Hindlimb muscle (tissue), 1 donor: ENCODE measurements at regions not wholly inside any gene's neighbourhood (a gene's known extent, or its start where the extent isn't known, plus 50 kb on each side); places are given as distances from the start of the nearest gene placed in this dataset.

ENCODE experiments used
- DNase-seq: peaks from one replicate; pipeline ENCODE4 v3.0.0-alpha.2; 2013

DNA sequence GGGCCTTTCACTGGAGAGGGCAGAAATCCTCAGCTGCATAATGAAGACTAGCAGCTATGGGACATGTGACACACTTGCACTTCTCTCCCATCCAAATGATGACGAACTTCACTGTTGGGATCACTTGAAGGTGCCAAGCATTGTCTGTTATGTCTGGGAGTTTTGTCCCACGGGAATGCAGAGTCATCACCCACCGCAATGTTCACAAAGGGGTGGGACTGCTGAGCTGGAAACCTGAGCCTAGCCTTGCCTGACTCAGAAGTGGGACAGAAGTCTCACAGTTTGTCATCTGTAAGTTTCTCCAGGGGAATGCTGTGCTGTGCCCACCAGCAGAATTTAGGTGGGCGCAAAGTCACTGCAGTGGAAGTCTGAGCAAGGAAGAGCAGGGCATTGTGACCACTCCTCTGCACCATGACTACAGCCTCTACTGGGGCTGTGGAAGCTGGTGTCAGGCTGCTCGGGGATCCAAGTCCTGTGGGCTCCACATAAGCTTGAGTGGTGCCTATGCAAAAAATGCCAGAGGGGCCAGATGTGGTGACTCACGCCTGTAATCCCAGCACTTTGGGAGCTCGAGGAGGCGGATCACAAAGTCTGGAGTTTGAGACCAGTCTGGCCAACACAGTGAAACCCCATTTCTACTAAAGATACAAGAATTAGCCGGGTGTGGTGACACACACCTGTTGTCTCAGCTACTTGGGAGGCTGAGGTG is 472.0 kb upstream of the CNTNAP2 start:
- no peak for DNase-seq

DNA sequence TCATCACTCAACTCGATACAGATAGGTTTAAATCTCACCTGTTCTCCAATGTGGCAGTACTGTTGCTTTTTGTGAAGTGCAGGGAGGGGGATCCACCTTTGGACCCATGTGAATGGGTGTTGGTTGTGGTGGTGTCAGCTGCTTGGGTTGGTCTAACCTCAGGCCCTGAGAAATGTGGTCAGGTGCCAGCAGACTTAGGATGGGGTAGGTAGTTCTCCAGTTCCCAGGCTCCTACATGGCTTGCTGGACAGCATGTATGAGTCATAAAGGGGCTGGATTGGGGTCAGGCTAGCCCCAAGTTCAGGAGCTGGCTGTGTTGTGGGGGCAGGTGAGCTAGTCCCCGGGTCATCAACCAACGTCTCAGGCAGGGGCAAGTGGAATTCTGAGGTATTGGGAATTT is 472.6 kb upstream of the CNTNAP2 start:
- DNase-seq: no peak

DNA sequence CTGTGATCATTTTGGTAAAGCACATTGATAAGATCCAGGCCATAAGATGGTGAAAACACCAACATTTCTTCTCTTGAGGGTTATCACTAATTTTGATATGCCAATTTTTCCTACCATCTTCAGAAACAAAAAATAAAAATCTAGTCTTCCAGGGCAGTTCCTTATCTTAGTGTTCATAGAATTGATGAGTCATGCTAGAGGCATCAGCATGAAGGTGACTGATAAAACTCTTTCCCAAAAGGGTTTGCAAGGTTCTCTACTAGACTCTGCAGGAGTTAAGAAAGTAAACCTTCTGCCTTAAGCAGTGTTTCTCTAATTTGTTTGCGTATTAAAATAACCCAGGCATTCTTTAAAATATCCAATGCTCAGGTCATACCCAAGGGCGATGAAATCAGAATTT is 483.1 kb upstream of the CNTNAP2 start:
- no peak for DNase-seq

DNA sequence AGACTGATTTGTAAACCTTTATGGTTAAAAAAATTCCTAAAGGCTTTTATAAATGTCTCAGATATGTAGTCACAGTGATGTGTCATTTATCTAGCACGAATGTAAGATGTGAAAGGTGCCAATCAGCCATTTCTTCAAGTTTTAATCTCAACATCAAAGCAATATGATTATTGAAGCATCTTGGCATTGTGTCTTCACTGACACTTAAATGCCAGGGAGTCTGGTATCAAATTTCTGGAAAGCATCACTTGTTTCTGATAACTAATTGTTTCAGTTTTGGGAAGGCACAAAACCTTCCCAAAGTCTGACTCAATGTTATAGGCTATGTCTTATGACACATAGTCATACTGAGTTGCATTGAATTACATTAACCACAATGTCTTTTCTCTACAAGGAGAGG is 492.0 kb upstream of the CNTNAP2 start:
- DNase-seq: no peak

DNA sequence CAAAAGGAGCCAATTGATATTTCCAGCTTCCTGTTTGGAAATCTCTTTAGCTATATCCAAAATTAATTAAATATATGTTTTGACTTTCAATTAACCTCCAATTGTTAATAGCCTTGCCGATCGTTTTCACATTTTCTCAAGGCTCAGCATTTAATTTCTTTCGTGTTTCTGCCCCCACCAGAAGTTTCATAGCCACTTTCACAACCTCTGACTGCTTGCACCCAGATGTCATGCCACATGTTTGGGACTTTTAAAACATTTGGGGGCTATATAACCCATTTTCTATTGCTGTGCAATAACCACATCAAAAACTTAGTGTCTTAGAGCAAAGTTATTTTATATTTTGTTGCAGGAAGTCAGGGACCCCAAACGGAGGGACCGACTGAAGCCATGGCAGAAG is 510.6 kb upstream of the CNTNAP2 start:
- DNase-seq: no peak

DNA sequence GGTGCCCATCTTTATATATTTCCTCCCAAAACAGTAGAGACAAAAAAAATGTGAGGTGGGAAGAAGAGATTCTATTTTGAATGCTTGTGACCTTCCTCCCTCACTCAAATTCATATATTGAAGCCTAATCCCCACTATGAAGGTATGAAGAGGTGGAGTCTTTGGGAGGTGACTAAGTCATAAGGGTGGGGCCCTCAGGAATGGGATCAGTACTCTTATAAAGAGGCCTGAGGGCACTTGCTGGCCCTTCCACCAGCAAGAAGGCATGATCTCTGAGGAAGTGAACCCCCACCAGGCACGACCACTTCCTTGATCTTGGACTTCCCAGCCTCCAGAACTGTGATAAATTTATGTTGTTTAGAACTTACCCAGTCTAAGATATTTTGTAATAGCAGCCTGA is 517.2 kb upstream of the CNTNAP2 start:
- DNase-seq: no peak

DNA sequence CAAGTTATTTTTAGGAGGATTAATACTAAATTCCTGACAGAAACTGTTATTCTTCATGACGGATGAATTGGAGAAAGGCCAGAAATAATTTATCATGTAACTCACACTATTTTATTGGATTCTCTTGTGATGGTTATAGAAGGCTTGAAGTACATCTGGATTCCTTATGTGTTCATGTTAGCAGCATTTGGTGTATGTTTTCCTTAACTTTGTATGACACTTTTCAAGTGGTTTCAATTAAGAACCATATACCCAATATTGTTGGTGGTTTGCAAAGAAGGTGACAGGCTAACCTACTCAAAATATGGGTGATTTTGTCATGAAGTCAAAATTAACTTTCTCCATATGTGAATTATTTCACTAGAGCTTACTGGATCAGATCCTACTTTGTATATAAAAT is 532.2 kb upstream of the CNTNAP2 start:
- no peak for DNase-seq

DNA sequence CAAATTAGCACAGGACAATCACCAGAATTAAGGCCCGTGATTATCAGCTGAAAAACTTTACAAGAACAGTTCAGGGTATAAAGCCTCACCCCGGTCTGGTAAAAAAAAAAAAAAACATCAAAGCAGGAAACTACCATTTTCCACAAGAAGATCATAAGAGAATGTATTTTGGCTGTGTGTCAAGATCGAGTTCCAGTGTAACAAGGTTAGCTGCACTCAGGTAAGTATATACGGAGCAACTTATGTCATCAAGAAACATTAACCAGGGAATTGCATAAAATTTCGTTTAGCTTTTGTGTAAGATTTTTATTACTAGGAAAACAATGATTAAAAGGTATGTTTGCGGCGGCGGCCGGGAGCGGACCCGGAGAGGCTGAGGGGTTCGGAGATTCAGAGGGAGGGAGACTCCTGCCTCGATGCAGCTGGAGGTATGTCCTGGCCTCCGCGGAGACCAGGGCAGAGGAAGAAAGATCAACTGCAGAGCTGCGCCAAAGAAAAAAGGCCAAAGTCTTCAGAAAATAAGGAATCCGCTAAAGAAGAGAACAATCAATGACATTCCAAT is 533.8 kb upstream of the CNTNAP2 start:
- DNase-seq: no peak

DNA sequence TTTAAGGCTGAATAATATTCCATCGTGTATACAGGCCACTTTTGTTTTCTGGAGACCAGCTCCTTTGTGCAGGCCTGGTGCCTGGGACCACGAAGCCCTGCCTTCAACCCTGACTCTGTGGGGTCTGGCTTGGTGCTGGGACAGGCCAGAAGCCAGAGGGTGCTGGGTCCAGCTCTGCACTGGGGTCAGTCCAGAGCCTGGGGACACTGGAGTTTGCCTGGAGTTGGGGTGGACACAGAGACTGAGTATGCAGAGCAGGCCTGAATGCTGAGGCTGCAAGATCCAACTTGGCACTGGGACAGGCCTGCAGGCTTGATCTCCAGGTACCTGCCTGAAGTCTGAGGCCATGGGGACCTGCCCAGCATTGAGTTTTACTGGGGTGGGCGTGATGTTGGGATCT is 558.8 kb upstream of the CNTNAP2 start:
- DNase-seq: no peak

DNA sequence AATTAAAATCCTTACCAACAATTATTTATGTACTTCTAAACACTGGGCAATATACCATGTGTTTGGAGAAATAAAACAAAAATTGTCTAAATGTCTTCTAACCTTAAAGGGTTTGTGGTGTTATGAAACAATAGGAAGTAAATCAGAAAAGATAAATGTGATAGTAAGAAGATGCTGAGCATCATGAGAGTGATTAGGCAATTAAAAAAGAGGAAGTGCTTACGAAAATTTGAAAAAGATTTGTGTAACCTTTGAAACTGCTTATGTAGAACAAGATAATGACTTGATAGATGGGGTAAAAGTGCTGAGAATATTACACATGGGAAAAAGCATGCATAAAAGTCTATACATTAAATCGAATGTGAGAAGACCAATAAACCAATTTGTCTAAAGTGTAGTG is 573.4 kb upstream of the CNTNAP2 start:
- DNase-seq: no peak

DNA sequence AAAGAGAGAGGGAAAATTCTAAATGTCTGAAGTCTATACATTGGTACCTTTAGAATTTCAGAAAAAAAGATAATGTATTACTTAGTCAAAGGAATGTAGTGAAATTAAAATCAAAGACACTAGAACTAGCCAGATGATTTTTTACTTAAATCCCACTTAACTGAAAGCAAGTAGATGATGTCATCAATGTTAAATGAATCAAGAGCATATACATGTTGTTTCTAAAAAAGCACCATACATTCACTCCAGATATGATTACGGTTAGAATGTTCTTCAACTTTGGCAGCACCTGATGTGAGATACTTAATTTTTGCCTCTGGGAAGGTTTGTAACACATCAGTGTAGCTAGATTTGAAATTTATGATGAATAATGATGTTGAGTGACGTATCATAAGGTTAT is 576.7 kb upstream of the CNTNAP2 start:
- DNase-seq: no peak

DNA sequence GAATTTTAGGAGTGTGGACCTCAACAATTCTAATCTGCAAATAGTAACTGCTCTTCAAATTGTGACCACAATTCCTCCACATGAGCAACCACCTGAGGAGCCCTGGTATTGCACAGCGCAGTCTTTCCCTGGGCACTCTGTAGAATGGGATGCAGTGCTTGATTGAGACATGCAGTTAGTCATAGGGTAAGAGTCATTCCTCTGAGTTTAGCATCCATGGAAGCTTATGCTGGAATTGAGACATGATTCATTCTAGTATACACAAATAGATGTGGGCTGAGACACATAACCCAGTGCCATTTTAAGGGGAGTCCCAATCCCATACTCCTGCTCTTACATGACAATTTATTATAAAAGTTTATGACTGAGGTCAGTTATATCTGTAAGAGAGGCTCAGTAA is 582.3 kb upstream of the CNTNAP2 start:
- no peak for DNase-seq

DNA sequence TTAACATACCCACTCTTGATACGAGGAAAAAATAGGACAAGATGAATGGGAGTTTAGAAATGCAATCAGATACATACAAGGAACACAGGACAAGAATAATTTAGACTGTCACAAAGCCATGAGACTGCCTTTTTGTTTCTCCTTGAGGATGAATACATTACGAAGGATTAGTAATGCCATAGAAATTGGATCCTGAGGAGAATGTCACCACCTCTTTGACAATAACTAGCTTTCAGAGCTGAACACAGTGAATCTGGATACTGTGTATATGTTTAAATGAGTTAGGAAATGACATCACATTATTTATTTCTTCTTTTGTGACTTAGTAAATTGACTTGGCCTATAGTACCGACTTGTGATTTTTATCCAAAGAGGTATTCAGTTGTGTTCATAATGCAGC is 596.3 kb upstream of the CNTNAP2 start:
- no peak for DNase-seq

DNA sequence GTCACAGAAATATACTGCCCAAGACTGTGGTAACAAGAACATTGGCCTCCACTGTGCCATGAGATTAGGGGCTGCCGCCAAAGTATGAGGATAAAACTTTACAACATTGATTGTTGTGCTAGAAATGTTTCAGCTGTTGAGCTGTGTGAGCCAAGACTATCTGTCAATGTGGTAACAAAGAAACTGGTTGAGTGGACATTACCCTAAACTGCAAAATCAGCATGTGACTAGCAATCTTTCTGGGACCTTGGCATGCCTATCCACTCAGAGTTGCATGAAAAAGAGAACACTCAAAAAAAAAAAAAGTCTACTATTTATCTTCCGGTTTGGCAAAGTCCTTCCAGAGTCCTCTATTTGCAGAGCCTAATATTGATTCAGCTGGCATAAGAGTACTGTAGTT is 605.6 kb upstream of the CNTNAP2 start:
- no peak for DNase-seq

DNA sequence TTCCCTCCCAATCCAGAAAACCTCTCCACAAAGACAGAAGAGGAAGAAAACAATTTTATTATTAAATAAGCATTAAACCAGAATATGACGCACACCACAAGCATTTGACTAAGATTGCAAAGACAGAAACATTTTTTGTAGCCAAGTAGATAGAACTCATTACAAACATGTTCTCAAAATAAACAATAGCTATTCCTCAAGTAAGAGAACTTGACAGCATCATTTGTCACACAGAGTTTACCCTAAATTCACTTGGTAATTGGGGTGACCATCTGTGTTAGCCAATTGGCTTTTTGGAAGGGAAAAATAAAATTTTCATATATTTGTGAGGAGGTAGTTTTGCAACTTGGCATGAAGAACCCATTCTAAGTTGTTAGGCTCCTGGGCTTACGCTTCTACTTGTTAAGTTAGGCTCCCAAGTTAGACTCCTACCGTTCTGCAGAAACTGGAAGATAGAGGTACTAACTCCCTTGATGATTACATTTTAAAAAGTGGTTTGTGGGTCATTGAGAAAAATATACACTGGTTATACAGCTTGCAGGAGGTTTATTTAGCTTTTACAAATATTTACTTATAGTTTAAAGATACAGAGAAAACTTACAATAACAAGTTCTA is 618.6 kb upstream of the CNTNAP2 start:
- no peak for DNase-seq

DNA sequence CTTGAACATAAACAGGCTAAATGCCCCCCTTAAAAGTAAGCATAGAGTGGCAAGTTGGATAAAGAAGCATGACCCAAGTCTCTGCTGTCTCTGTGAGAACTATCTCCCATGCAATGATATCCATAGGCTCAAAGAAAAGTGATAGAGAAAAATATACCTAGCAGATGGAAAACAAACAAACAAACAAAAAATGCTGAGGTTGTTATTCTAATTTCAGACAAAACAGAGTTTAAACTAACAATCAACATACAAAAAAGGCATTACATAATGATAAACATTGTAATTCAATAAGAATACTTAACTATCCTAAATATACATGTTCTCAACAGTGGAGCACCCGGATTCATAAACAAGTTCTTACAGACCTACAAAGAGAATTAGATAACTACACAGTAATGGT is 626.2 kb upstream of the CNTNAP2 start:
- DNase-seq: no peak

DNA sequence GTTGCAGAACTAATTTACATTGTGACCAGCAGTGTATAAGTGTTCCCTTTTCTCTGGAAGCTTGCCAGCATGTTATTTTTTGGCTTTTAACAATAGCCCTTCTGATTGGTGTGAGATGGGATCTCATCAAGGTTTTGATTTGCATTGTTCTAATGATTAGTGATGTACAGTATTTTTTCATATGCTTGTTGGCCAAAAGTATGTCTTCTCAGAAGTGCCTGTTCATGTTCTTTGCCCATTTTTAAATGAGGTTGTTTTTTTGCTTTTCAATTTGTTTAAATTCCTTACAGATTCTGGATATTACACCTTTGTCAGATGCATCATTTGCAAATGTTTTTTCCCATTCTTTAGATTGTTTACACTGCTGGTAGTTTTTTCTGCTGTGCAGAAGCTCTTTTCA is 627.0 kb upstream of the CNTNAP2 start:
- DNase-seq: no peak

DNA sequence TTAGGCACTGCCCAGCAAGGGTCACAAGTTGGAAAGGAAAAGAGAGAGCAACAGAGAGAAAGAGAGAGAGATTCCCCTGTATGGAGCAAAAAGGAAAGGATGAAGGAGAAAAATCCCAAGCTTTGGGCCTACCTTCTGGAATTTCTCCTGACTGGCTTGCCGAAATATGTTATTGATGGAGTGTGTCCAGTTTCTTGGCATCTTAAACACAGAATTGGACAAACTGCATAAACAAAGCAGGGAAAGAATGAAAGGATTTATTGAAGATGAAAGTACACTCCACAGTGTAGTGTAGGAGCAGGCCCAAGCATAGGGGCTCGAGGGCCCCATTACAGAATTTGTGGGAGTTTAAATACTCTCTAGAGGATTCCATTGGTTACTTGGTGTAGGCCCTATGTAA is 627.8 kb upstream of the CNTNAP2 start:
- no peak for DNase-seq

DNA sequence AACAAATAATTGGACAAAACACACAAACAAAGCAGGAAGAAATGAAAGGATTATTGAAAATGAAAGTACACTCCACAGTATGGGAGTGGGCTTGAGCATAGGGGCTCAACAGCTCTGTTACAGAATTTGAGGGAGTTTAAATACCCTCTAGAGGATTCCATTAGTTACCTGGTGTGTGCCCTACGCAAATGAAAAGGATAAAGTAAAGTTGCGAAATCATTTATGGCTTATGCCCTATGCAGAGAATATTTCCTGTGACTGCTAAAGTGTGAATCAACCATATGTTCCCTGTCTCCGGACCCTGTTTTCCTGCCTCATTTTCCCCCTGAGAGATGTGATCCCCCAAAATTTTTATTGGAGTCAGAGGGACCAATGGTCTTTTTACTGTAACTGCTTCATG is 634.6 kb upstream of the CNTNAP2 start:
- no peak for DNase-seq

DNA sequence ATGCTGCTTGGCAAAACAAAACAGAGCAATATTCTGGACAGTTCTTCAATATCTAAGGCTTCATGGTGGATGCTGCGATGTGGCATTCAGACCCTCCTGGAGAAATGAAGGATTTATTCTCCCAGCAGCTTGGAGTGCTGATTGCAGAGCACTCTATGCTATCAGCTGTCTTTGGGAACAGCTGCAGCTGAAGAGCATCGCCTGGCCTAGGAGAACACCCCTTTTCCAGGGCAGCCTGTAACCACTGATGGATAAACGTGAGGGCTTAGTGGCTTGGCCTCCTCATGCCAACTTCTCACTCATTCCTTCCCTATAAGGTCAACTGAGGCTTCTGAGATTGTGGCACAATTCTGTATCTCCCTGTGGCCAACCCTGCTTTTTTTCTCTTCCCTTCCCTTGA is 638.1 kb upstream of the CNTNAP2 start:
- no peak for DNase-seq

DNA sequence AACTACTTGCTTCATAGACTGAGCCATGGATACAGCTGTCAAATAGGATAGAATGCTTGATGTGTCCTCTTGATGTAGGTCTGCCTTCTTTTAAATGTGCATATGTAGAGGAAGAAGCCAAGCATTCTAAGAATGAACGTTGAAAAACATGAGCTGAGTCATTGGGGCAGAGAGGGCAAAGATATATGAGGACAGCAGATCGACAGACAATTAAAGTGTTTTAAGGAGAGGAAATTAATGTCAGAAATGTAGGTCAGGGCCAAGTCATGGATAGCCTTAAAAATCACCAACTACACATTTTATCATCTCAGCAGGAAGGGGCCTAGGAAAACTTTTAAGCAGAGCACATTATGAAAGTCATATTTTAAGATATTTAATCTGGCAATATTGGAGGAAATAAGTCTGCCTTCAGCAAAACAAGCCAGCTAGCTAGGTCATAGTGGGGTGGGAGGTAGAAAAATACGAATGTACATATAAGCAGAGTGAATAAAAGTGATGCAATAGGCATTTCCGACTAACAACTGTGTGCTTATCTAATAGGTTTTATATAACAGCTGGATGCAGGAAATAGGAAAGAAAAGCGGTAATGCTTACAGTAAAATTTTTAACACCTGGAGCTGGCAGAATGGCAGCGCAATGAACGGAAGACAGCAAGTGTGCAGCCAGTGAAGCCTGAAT is 638.3 kb upstream of the TPK1 start:
- no peak for DNase-seq

DNA sequence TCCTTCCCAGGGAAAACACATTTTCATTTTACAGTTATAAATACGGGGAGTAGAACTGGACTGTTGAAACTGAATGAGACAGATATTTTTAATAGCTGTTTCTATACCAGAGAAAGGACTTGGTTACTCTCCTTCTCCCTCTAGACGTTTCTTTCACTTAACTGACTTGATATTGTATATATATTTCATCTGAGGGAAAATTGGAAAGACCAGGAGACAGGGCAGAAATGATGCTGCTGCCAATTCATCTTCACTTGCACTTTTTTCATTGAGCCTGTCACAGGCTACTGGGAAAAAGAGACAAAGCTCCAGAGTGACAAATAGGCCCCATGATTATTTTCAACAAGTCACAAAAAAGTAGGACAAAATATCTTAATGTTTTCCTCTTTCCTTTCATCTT is 636.0 kb upstream of the TPK1 start:
- no peak for DNase-seq

DNA sequence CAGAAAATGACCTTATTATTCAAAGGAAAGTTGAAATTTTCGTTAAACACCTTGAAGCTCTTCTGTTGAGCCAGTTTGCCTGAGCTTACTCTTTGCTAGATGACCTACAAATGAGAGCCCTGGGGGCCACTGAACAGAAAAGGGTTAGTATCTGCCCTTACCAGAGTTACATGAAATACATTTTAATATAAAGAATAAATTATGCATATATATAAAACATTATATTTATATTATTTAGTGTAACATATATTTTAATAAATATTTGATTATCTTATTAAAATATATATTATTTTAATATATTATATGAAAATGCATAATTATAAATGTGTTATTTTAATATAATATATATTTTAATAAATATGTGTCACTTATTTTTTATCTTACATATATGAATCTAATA is 628.4 kb upstream of the TPK1 start:
- DNase-seq: no peak

DNA sequence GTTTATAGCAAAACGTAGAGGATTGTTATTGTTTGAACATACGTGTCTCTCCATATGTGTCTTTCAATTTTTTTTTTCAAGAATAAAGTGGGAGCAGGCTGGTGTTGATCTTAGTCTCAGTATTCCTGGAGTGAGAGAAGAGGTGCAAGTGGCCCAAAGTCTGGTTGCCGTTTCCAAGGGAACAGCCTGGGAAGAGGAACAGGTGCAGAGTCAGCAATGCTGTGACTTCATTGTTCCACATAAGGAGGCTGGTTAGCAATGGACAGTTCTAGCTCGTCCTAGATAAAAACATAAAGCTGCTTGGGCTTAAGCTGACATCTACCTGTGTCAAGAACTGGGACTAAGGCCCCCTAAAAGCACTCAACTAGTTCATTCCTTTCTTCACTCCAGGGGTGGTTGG is 626.6 kb upstream of the TPK1 start:
- DNase-seq: no peak
